NCI-H1105 treated with DMSO at 0.1 percent for 48 hours (cell line): ENCODE measurements at regions not wholly inside any gene's neighbourhood (a gene's known extent, or its start where the extent isn't known, plus 50 kb on each side); places are given as distances from the start of the nearest gene placed in this dataset.
"Not testable (repeated sequence)": the region's sequence is repeated elsewhere in the genome, so short reads cannot be mapped to it uniquely, and the experiment has no call there.

Experiments
- DNase-seq: peaks from one replicate; lab custom pipeline; 2025; lab: John Stamatoyannopoulos, UW

GRCh38 chr4:103996637-103997036, 276.9 kb upstream of the TACR3 start:
- DNase-seq: peak; percentile 5

DNA sequence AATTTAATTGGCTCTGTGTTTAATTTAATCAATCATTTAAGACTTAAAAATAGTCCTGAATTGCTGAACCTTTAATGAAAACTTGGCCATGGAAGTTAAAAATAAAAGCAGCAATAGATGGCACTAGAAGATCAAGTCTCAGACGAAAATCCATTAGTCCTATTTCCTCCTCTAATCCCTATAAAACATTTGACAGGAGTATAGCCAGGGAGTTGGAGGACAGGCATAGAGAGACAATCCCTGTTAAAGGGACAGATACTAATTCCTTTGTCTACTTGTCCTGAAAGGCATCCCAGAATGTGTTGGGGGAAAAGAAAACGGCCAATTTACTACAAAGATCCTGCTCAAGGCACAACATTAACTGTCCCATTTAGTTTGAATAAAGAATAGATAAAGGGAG, 276.3 kb upstream of the TACR3 start:
- peak; percentile 18 for DNase-seq

DNA sequence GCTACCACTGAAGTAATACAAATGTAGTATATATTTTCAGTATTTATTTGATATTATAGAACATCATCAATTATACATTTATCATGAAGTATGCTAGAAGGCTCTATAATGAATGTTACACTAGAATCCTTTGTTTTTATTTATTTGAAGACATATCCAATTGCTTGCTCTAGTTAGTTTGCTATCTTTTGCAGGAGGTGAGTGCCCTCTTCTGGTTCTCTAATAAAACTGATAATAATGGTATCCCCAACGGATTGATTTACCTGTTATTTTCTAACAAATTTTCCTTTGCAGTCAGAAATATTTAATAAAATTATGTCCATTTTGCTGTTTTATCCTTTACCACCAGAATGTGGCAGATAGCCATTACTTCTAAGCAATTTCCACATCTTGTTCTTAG, 274.3 kb upstream of the TACR3 start:
- DNase-seq: no peak

GRCh38 chr4:103982454-103982853, 262.7 kb upstream of the TACR3 start:
- DNase-seq: no peak

- DNase-seq: no peak
Observed at GRCh38 chr4:103948244-103949018, 228.6 kb upstream of the TACR3 start.

- no peak for DNase-seq
Observed at GRCh38 chr4:103947617-103948016, 227.8 kb upstream of the TACR3 start.

GRCh38 chr4:103946621-103947268, 227.0 kb upstream of the TACR3 start:
- DNase-seq: not testable (repeated sequence)

DNA sequence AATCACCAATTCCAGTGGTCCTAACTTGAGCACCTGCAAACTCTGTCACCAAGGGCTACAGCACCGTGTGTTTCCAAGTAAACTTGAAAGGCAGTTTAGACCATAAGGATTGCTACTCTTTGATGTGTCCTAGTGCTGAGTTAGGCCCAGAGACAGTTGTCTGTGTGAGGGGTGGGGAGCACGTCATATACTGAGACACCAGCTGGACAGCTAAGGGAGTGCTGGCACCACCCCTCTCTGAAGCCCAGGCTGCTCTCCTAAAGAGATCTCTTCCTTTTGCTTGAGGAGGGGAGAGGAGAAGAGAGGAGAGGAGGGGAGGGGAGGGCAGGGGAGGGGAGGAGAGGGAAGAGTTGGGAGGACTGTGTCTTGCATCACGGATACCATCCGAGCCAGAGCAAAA, 218.7 kb upstream of the TACR3 start:
- no peak for DNase-seq

DNA sequence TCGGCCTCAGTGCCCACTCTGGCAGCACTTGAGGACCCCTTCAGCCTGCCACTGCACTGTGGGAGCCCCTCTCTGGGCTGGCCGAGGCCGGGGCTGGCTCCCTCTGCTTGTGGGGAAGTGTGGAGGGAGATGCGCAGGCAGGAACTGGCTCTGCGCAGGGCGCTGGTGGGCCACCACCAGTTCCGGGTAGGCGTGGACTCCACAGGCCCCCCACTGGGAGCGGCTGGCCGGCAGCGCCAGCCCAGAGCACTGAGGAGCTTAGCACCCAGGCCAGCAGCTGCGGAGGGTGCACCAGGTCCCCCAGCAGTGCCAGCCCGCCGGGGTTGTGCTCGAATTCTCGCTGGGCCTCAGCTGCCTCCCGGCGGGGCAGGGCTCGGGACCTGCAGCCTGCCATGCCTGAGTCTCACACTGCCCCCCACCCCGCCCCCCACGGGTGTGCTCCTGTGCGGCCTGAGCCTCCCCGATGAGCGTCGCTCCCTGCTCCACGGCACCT, 216.9 kb upstream of the TACR3 start:
- no peak for DNase-seq

GRCh38 chr4:103934178-103934789, 214.5 kb upstream of the TACR3 start:
- DNase-seq: peak; percentile 33

- no peak for DNase-seq
Observed at GRCh38 chr4:103928370-103928769, 208.6 kb upstream of the TACR3 start.

DNA sequence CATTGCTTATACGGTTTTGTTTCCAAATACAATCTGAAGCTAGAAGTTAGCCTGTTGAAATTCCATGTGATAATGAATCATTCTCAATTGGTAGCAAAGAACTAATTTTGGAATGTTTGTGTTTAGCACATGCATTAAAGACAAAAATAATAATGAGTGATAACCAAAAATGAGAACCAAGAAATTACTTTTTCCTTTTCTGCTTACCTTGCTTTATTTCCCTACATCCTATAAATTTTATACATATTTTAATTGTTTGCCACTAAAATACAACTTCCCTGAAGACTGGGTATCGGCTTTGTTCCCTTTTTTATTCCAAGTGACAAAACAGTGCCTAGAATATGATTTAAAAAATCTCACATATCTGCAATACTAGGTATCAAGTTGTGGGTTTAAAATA, 203.8 kb upstream of the TACR3 start:
- DNase-seq: no peak

DNA sequence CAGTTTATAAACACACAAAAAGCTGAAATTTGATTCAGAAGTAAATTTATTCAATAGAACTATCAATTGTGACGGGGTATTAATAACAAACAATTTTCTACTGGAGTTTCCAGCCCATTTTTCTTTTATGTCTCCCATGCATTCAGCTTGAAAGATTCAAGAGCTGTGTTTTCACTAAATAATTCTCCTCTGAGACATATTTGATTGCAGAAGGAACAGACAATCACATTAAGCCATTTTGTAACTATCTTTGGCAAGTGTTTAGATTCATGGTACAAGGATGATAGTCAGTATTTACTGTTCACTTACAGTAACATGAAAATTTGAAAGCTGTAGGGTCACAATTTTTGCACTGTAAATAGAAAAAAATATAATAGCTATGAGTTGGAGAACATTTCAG, 198.4 kb upstream of the TACR3 start:
- DNase-seq: no peak

DNA sequence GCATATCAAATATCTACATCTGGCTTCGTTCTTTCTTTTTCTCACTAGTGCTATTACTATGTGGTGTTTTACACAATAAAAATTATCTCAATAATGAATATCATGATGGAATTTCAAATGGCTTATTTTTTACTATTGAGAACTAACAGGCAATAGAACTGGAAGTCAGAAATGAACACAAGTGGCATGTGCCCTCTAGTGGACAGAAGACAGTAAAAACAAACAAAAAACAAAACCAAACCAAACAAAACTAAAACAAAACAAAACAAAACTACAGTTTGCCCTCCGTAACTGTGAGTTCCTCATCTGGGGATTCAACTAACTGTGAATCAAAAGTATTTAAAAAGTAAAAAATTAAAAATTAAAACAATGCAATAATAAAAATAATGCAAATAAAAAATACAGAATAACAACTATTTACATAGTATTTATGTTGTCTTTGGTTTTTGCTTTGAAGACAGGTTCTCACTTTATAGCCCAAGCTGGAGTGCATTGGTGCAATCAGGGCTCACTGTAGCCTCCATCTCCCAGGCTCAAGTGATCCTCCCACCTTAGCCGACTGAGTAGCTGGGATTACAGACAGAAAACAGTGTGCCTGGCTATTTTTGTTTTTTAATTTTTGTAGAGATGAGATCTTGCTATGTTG, 195.6 kb upstream of the TACR3 start:
- peak; percentile 36 for DNase-seq

- DNase-seq: no peak
Observed at GRCh38 chr4:103907414-103907813, 187.6 kb upstream of the TACR3 start.

DNA sequence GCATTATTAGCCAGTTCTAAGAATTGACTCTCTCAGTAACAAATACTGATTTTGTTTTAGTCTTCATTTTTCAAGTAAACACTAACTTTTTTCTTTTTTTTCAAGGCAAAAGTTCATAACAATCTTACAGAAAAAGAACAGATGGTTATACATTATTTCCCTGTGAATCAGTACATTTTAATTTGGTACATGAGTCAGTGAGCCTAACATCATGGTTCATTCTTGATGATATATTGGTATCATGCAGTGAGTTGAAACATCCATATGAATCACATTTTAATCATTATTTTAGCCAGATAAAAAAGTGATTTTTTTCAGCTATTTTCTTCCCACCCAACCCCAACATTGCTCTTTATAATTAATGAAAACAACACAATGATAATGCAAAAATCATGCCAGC, 184.3 kb upstream of the TACR3 start:
- no peak for DNase-seq

DNA sequence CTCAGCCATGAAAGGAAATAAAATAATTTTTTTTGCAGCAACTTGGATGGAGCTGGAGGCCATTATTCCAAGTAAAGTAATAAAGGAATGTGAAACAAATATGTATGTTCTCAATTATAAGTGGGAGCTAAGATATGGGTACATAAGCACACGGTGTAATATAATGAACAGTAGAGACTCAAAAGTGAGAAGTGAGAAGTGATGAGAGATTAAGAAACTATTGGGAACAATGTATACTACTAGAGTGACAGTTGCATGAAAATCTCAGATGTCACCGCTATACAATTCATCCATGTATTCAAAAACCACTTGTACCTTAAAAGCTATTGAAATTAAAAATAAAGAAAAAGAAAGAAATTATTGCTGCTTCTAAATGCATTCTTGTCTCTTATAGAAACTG, 182.9 kb upstream of the TACR3 start:
- DNase-seq: no peak

DNA sequence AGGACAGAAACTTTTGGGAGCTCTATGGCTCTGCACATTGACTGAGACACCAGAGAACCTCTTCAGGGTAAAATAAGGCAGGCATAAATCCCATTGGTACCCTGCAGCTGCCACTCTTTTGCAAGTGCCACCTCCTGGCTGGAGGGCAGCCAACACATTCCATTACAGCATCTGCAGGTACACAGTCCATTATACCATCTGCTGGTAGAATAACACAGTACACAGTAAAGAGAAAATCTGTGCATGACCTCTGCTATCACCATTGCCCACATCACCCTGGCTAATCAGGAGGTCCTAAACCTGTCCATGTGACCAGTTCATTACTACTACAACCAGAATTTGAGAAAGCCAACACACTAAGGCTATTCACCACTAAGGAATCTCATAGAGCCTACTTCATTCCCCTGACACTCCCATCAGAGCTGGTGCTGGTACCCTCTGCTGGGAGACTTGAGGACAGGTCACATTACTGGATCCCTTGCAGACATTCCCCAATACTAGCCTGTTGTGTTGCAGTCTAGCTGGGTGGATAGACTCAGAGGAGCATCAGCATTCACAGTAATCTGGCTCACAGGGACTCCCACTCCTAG, 176.2 kb upstream of the TACR3 start:
- no peak for DNase-seq

DNA sequence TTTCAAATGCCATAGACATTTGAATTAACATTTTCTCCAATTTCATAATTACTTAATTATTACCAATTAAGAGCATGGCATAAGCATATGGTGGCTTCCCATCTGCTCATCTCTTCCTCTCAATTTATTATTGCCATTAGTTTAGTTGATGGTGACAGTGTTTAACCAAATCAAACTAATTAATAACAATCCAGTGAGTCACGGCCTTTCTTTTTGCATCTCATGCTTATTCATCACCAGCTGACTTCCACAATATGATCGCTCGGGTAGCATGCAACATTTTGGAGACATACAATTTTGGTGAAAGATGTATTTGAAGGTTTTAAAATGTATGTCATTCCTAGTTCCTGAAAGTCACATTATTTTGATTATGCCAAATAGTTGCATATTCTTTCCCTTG, 172.8 kb upstream of the TACR3 start:
- no peak for DNase-seq

- no peak for DNase-seq
Observed at GRCh38 chr4:103887191-103887590, 167.4 kb upstream of the TACR3 start.

- no peak for DNase-seq
Observed at GRCh38 chr4:103885152-103885551, 165.4 kb upstream of the TACR3 start.

DNA sequence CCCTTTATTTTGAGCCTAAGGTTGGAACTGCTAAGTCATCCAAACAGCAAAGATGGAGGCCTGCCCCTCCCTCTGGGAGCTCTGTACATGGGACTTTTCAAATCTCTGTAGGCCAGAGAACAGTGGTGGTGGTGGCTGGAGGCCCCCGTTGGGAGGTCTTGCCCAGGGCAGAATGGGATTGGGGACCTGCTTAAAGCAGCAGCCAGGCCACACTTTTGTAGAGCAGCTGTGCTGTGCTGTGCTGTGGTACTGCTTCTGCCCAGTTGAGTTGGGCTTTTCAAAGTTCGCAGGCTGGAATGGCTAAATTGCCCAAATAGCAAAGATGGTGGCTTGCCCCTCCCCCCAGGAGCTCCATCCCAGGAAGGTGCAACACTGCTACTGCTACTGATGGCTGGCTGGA, 147.5 kb upstream of the TACR3 start:
- no peak for DNase-seq
